ENCODE measurements at regions not wholly inside any gene's neighbourhood (a gene's known extent, or its start where the extent isn't known, plus 50 kb on each side); places are given as distances from the start of the nearest gene placed in this dataset.
"Not testable (repeated sequence)": the region's sequence is repeated elsewhere in the genome, so short reads cannot be mapped to it uniquely, and the experiment has no call there.

DNA sequence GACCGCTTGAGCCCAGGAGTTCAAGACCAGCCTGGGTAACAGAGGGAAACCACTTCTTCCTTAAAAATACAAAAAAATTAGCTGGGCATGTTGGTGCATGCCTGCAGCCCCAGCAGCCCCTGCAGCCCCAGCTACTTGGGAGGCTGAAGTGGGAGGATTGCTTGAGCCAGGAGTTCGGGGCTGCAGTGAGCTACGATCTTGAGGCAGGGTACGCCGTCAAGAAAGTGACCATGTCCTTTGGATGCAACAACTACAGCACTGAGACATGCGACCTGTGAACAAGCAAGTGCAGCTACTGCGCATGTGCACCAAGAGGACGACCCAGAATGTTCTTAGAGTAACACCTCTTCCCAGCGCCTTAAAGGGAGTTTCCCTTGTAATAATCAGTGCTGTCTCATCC, 66.6 kb upstream of the ZNF479 start:
- DNase-seq = no peak

DNA sequence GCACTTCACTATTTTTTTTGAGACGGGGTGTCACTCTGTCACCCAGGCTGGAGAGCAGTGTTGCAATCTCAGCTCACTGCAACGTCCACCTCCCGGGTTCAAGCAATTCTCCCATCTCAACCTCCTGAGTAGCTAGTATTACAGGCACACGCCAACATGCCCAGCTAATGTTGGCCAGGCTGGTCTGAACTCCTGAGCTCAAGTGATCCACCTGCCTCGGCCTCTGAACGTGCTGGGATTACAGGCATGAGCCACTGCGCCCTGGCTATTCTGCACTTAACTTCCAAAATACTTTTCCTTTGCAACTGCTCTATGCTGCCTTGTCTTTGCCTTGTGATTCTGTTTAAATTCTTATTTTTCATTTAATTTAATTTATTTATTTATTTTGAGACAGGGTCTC, 67.0 kb upstream of the ZNF479 start:
- no peak for DNase-seq

DNA sequence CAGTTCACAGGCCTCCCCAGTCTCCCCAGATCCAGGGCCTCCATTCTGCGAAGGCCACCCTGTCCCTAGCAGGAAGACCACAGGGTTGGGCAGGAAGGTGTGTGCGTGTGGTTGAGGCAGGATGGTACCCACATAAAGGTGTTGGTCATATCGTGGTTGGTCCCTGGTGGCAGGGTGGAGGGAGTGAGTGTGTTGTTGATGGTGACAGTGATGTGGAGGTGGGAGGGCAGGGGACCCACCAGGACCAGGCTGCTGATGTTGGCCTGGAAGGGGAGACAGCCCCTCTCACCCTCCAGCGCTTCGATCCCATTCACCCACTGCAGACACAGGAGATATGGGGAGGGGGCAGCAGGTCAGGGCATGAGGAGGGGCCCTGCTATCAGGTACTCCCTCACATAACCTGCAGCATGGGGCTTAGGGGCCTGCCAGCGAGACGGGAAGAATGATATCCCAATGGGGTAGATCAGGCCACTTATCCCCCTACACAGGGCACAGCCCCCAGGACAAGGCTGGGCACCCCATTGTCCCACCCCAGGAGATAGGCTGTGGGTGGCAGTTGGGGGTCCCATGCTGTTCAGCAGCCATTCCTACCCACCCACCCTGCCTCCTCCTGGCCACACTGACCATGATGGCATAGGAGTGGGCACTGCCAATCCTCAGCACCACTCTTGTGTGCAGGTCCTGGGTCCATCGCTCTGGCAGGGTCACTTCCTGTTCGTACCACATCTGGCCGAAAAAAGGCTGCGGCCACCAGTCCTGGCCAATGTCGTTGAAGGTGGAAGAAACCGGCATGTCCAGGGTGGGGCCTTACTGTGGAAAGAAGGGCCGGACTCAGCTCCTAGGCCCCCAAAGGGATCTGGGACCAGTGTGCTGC, 69.0 kb upstream of the ZNF479 start:
- no peak for DNase-seq

DNA sequence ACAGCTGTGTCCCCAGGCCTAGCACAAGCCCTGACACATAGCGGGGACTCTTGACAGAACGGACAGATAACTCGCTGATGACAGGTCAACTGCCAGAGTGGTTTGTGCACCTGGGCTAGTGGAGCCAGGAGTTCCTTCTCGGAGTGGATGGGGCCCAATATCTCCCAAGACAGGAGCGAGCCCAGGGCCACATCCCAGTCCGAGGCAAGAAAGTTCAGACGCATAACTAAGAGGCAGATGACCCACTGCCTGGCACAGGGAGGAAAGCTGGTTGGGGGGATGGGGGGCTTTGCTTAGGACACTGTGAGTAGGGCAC, 69.6 kb upstream of the ZNF479 start:
- DNase-seq = no peak

DNA sequence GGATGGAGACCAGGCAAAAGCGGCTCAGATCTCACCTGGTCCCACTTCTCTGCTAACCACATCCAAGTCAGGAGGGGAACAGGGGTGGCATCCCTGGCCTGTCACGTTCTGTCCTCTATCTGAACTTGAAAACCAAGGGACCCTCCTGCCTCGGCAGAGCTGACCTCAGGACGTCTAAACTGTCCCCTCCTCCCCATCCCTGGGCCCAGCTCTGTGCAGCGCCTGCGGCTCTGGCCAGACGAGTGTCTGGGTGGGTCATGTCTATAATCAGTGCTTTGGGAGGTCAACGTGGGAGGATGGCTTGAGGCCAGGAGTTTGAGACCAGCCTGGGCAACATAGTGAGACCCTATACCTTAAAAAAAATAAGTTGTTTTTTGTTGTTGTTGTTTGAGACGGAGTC, 70.0 kb upstream of the ZNF479 start:
- DNase-seq = no peak

DNA sequence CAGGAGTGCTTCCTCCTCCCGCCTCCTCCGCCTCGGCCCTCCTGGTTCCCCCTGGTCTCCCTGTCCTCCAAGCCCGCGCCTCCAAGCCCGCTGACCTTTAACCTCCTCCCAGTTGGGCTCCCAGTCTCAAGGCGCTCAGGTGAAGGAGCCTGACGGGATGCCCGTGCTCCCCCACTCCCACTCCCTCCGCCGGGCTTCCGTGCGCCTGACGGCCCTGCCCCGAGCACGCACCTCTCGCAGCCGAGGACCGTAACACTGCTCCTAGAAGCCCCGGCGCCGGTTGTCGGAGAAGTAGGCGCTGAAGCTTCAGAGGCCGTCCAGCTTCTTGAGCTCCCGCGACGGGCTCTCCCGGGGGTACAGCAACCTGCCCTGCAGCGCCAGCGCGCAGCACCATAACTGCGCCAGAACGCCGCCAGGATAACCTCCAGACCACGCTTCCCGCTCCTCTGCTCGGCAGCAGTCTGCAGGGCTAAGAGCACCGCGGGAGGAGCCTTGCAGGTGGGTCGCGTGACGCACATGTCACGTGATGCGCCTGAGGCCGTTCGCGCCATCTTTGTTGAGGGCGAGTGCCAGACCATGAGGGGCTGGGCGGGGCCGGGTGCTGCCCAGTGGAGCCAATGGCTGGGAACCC, 71.0 kb upstream of the ZNF479 start:
- DNase-seq = peak; percentile 62

DNA sequence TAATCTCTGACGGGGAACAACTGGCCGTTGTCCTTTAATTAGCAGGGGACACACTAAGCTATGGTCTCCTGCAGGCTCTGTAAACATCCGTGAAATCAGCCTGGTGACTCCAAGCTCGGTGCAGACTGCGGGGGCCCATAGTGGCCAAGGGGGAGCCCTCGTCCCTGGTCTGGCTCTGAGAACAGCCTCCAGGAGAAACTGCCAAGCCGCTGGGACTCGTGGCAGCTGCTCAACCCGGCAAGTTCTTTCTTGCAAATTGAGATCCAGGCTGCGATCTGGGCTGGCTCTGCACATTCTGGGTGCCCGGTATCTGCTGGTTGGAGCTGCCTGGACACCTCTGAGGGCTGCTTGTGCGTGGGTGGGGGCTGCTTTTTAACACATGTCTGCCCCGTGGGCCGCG, 71.6 kb upstream of the ZNF479 start:
- DNase-seq = not testable (repeated sequence)

DNA sequence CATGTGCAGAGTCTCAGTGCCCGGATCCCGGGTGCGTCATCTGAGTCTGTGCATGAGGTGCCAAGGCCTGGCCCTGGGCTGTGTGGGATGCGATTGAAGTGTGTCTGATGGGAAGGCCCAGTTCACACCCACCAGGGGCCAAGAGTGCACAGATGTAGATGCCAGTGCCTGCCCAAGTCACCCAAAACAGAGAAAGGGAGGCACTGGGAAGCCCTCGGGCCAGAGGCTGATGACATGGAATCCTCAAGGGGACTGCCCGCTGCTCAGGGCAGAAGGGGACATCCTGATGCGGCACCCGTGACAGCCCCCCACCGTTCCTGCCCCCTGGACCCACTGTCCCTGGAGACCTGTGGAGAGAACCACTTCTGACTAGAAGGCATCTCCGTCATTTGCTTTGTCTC, 72.2 kb upstream of the ZNF479 start:
- no peak for DNase-seq

DNA sequence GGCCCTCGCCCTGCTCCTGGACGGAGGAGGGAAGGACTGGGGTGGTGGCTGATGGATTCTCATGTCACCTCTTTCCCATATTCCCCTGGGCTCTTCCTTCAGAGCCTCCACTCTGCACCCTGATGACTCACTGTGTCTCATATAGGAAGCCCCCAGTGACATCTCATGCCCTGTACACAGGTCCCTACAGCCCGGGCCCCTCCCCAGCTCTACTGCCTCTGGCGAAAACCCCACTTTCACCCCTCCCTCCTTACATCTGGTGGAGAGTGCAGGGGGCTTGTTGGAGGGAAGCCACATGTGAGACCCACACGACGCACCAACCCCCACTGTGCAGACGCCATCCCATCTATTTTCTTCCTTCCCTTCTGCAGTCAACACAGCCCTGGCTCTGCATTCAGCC, 72.8 kb upstream of the ZNF479 start:
- no peak for DNase-seq

DNA sequence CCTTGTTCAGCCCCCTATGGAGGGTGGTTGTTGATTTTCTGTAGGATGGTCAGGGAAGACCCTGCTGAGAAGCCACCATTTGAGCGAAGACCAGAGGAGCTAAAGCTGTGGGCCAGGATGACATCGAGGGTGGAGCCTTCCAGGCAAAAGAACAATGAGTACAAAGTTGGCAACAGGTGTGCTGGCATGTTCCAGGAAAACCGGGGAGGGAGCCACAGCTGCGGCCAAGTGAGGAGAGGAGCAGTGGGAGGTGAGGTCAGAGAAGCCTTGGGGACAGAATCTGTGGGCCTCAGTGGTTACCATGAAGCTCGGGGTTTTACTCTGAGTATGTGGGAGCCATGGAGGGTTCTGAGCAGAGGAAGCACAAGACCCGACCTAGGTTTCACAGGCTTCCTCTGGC, 75.6 kb upstream of the ZNF479 start:
- DNase-seq = no peak

DNA sequence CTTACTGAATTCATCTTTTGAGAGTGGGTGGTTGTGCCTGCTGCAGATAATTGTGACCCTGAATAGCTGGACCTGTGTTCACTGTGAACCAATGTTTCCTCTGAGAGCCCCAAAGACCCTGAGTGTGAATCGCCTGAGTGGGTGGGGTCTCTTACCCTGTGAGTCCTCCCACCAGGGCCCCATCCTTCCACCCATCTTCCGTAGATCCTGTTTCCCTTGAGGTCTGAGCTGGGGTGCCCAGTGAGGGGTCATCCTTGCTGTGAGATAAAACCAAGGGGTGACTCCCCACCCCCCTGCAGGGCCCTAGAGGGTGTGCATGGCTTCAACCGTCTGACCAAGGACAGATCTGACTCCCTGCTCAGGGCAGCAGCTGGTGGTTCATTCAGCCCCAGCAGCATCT, 78.0 kb upstream of the ZNF479 start:
- no peak for DNase-seq

DNA sequence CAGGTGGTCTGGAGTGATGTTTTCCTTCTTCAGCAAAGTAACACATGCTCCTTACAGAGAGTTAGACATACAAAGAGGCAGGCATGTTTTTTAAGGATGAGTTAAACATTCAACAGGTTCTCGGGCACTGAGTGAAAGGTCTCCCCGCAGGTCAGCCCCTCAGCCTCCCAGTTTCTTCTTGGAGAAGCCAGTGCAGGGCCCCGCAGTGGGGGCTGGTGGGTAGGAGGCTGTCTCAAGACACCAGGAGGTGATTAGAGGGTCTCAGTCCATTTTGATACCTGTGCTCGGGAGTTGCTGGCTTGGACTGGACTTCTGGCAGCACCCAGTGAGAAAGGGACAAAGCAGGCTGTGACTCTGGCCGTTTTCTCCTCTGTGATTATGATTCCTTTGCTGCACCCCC, 78.6 kb upstream of the ZNF479 start:
- no peak for DNase-seq

DNA sequence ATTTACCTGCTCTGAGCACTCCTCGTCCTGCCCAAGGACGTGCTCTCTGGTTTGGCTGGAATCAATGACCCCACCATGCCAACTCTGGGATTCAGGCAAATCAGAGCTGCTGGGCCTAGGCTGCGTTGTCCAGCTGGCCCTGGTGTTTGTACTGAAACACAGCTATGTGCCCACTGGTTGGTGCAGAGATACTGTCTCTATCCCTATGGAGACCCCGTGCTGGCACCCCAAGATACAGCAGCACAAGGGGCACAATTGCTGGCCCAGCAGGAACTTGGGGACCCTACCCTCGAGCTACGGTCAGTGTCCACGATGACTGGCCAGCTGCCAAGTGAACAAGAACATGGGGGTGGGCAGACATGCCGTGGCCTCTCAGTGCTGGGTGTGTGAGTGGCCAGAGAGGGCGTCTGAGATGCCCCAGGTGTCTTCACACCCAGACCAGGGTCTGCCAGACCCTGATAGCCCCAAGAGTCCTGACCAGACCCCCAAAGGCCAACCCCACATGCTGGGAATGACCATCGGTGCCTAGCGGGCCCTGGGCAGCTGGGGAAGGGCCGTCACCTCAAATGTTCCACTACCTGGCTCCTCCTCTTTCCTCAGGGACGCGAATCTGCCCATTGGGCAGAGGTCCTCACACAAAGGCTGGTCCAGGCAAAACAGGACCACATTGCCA, 79.3 kb upstream of the ZNF479 start:
- no peak for DNase-seq

DNA sequence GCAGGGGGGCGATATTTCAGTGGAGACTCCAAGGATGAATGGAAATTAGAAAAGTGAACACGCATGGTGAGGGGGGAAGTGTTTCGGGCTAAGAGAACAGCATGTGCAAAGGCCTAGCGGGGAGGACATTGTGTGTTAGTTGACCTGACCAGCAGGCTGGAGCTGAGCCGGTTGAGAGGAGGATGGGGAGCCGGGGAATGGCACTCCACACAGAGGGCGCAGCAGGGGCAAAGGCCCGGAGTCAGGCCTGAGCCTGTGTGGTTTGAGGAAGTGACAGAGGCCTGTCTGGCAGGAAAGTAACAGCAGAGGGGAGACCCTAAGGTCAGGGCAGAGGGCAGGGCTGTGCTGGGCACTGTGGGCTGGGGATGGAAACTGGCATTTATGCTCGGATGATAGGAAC, 83.2 kb upstream of the ZNF479 start:
- DNase-seq = no peak

DNA sequence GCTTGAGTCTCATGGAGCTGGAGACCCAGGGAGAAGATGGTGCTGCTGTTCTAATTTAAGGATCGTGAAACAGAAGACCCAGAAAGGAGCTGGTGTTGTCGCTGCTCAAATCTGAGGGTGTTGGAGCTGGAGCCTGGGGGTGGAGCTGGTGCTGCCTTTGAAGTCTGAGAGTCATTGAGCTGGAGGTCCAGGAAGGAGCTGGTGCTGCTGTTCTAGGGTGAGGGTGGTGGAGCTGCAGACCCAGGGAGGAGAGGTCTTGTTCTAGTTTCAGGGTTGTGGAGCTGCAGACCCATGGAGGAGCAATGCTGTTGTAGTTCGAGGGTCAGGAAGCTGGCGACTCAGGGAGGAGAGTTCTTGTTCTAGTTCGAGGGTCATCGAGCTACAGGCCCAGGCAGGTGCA, 84.1 kb upstream of the ZNF479 start:
- no peak for DNase-seq

DNA sequence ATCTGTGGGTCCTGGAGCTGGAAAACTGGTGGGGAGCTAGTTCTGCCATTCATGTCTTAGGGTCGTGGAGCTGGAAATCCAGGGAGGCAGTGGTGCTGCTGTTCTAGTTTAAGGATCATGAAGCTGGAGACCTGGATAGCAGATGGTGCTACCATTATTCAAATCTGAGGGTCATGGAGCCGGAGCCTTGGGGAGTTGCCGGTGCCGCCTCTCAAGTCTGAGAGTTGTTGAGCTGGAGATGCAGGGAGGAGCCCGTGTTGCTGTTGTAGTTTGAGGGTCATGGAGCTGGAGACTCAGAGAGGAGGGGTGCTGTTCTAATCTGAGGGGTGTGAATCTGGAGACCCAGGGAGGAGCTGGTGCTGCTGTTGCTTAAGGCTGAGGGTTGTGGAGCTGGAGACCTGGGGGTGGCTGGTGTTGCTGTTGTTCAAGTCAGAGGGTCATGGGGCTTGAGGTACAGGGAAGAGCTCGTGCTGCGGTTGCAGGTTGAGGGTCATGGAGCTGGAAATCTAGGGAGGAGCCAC, 86.0 kb upstream of the ZNF479 start:
- no peak for DNase-seq

DNA sequence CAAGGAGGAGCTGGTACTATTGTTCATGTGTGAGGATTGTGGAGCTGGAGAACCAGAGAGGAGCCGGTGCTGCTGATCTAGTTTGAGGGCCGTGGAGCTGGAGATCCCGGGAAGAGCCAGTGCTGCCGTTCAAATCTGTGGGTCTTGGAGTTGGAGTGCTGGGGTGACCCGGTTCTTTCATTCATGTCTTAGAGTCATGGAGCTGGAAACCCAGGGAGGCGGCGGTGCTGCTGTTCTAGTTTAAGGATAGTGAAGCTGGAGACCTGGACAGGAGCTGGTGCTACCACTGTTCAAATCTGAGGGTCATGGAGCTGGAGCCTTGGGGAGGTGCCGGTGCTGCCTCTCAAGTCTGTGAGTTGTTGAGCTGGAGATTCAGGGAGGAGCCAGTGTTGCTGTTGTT, 88.5 kb upstream of the ZNF479 start:
- no peak for DNase-seq

DNA sequence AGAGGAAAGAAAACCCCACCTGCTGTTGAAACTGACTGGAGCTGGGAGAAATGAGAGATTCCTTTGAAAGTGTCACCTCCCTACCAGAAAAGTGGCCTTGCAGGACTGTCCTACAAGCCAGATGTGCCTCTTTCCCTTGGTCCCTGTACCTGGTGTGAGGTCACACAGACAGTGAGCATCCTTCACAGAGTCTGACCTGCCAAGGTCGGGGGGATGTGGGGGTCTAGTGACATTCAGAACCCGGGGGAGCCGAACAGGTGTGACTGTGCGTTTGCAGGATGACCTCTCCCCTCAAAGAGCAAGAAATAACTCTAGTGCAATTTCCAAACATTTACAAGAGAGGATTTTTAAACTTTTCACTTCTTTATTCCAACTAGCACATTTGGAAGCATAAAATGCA, 93.4 kb upstream of the ZNF479 start:
- no peak for DNase-seq

DNA sequence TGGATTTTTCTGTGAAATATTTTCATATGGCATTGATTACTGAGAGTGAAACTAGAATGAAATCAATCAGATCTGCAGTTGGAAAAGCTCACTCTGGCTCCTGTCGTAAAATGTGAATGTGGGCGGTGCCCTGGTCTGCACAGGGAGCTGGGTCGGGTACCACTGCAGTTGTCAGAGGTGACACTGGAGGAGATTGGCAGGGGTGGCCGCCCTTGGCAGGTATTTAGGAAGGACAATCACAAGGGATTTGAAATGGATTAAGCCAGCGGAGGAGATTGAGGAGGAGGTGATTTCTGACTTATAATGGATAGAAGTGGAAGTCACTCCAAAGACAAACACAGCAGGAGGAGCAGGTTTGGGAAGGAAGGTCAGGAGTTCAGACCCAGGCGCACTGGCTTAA, 109.0 kb upstream of the ZNF479 start:
- DNase-seq = not testable (repeated sequence)

DNA sequence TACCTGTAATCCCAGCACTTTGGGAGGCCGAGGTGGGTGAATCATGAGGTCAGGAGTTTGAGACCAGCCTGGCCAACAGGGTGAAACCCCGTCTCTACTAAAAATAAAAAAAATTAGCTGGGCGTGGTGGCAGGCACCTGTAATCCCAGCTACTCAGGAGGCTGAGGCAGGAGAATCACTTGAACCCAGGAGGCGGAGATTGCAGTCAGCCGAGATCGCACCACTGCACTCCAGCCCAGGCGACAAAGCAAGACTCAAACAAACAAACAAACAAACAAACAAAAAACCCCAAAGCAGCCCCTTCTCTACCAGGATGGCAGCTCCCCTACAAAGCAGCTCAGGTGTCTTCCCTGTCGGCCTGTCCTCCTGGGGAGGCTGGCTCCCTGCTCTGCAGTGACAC, 111.3 kb upstream of the ZNF479 start:
- not testable (repeated sequence) for DNase-seq

DNA sequence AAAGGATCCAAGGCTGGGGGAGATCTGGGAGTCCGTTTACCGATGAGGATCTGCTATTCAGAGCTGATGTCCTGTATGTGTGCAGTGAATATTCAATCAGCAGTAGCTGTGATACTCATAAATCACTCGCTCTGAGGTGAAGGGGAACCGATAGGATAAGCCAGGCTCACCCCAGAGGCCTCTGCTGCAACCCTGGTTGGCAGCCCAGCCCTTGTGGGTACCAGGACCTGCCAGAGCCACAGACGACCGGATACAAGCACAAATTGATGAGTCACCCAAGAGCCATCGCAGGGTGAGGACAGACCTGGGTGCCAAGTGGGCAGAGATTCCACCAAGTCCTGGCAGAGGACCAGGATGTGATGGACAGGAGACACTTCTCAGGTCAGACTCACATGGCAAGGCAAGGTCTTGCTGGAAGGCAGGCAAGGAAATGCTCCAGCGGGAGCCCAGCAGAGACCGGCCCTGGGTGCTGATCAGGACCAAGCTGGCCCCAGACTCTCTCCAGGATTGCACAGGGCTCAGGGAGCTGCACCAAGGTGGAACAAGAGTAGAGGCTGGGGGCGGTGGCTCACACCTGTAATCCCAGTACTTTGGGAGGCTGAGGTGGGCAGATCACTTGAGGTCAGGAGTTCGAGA, 112.2 kb upstream of the ZNF479 start:
- DNase-seq = not testable (repeated sequence)

DNA sequence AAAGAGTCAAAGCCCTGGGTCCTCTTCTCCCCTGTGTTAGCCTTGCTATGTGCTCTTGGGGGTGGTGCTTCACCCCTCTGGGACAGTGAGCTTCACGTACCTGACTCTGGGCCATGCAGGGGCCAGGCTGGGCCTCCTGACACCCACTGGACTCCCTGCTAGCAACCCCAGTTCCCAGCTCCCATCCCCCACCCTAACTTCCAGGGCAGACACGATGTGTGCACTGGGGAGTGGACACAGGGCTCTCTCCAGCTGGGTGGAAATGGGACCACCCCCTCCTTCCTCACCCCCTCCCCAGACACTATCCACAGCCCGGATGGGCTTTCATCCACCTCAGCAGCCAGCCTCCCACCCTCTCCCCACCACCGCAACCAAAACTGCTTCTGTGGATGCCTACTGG, 113.0 kb upstream of the ZNF479 start:
- DNase-seq = no peak

DNA sequence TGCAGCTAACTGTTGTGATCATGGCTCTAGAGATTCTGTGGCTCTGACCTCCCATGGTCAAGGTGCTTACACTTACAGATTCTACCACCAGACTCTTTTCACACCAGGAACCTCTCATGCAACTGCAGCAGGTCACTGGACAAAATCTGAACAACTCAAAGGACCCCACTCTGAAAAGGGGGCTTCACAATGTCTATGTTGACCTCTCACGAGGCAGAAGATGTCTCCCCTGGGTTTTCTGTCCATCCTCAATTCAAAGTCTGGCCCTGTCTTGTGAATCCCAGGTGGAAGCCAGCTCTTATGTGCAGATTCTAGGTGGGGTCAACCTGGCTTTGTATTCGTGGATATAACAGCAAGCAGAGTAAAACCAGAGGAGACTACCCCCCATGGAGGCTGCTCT, 118.6 kb upstream of the ZNF479 start:
- DNase-seq = no peak
